Keratinocyte (primary cell): ENCODE measurements at regions not wholly inside any gene's neighbourhood (a gene's known extent, or its start where the extent isn't known, plus 50 kb on each side); places are given as distances from the start of the nearest gene placed in this dataset.

ENCODE experiments used
- EZH2 ChIP-seq: IDR thresholded peaks from one replicate; pipeline ENCODE4 v1.6.1; 2012; ENCODE audit warnings: inconsistent platforms, mild to moderate bottlenecking, low read length, moderate library complexity
- TF ChIP-seq, protein P1 (sequence below), 3 experiments: IDR thresholded peaks in 1 of 3; conservative IDR thresholded peaks in 1 of 3; optimal IDR thresholded peaks in 1 of 3; 2 replicates in 2 of 3; 3 replicates in 1 of 3; pipeline versions ENCODE3 to v1.5.1; 2011; ENCODE audit warnings: low read length in 3 of 3, mild to moderate bottlenecking in 3 of 3, moderate library complexity in 2 of 3, control low read depth in 1 of 3, inconsistent platforms in 1 of 3; ENCODE audit not compliant: insufficient read depth in 2 of 3; ENCODE audit errors: extremely low read depth in 1 of 3

DNA sequence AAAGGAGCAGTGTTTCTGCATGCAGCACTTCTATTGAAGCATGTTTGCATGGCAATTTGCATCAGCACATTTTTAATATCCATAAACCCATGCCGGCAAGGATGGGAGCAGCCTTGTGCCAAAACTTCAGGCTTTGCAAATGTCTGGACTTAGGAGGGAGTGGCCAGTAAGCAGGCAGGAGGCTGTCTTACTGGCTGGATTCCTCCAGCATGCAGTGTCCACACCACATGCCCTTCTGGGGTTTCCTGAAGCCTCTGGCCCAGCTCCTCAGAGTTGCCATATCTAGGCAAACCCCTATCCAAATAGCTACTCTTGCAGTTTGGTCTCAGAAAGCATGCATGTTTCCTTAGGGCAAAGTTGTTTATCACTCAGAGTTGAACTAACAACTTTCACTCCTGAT, 139.1 kb upstream of the MRPS22 start:
- TF ChIP-seq, protein P1, sequence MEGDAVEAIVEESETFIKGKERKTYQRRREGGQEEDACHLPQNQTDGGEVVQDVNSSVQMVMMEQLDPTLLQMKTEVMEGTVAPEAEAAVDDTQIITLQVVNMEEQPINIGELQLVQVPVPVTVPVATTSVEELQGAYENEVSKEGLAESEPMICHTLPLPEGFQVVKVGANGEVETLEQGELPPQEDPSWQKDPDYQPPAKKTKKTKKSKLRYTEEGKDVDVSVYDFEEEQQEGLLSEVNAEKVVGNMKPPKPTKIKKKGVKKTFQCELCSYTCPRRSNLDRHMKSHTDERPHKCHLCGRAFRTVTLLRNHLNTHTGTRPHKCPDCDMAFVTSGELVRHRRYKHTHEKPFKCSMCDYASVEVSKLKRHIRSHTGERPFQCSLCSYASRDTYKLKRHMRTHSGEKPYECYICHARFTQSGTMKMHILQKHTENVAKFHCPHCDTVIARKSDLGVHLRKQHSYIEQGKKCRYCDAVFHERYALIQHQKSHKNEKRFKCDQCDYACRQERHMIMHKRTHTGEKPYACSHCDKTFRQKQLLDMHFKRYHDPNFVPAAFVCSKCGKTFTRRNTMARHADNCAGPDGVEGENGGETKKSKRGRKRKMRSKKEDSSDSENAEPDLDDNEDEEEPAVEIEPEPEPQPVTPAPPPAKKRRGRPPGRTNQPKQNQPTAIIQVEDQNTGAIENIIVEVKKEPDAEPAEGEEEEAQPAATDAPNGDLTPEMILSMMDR (optimal IDR thresholded peaks at IDR 0.05 in 1 of 3, IDR thresholded peaks at IDR 0.05 in 1 of 3, conservative IDR thresholded peaks at IDR 0.05 in 1 of 3; ENCODE audit: extremely low read depth in 1 of 3, insufficient read depth in 2 of 3, low read length in 3 of 3) = no peak
- TF ChIP-seq EZH2 = no peak
